ENCODE measurements at regions not wholly inside any gene's neighbourhood (a gene's known extent, or its start where the extent isn't known, plus 50 kb on each side); places are given as distances from the start of the nearest gene placed in this dataset.
"Not testable (repeated sequence)": the region's sequence is repeated elsewhere in the genome, so short reads cannot be mapped to it uniquely, and the experiment has no call there.

DNA sequence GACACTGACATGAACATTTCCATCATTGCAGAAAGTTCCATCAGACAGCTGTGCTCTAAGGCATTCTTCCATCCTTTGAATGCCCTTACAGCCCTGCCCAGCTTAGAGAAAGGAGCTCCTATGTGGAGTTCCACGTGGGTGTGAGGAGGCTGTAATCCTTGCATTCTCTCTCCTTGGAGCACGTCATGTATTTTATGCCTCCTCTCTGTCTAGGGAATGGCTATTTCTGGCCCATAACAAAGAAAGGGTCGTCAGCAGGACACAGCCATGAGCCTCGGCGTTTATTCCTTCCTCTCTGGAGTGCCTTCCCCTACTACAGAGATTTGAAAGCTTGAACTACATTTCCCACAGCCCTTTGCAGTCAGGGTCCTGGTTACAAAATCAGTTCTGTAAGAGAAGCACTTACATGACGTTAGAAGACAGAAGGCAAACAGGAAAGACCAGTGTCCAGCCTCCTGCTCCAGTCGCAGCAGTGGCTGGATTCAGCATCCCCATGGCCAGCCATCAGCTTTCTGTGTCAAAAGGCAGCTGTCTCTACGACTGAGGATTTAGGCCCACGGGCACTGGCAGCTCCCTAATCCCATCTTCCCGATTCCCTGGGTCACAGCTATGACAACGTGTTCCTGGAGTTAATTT, 234.9 kb downstream of the TFCP2L1 start:
- no peak for DNase-seq (ENCODE audit: low read depth)

DNA sequence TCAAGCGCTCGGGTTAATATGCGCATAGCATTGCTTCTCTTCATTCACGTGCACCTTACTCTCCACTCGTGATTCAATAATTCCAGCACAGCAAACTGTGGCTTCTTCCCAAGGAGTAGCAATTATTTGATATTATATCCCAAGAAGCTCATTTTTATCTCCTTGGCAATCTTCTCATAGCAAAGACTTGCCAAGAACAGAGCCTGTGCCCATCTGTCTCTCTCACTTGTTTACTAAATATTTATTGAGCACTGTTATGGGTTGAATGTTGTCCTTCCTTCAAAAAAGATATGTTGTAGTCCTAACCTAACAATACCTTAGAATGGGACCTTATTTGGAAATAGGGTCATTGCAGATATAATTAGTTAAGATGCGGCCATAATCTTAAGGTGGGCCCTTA, 233.7 kb downstream of the TFCP2L1 start:
- DNase-seq (ENCODE audit: low read depth): no peak

DNA sequence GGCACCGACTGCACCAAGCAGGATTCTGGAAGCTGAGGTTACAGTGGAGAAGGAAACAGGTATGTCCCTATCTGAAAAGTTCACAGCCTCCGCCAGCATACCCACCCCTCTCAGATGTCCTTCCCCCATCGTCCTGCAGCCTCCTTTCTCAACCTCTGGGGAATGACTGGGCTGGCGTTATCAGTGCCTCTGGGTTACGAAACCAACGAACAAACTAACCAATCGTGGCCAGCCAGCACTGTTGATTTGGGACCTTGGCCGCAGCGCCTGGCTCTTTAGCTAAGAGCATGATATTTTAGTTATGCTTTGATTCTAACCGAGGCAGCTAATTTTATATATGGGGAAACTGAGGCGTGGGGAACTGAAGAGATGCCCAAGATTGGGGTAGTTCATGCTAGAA, 233.0 kb downstream of the TFCP2L1 start:
- DNase-seq (ENCODE audit: low read depth): no peak

DNA sequence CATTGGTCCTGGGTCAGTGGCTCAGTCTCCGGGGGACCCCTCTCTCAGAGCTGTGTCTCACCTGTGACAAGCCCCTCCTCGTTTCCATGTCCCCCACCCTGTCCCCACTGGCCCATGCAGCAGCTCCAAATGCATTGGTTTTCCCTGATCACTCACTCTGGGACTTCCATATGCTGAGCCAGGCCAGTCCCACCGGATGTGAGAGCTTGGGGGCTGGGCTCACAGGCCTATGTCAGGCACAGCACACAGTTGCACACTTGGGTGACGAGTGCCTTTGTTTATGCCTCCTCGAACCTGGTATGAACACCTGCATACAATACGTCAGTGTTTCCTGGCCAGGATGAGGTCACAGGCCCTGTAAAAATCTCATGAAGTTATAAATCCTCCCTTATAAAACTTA, 232.5 kb downstream of the TFCP2L1 start:
- no peak for DNase-seq (ENCODE audit: low read depth)

DNA sequence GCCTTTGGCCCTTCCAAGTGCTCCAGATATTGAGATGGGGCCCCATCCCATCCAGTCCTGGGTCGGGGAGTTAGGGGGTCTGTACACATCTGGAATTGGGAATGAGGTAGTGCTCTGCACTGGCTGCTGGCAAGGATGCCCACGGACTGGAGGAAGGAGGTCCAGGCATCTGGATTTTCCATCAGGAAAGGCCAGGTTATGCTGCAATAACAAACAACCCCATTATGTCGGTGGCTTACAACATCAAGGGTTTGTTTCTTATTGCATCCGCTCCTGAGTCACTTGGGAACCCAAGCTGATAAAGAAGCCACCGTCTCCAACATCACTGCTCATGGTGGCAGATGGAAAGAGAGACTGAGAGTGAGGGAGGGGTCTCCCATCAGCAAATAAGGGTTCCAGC, 229.9 kb downstream of the TFCP2L1 start:
- DNase-seq (ENCODE audit: low read depth): no peak

DNA sequence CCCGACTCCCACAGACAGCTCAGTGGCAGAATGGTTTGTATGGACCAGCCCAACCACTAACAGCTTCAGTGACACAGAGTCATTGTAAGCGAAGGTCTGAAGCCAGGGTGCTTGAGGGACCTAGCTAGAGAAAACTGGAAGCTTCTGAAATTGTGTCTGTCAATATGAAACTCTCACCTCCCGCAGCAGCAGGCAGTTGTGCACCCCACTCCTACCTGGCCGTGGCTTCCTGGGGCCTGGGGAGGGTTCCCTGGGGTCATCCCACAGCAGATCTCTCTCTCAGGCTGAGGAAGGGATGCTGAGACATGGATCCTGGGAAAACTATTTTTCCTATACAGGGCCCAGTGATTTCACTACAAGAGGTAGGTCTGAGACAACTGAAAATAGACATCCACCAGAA, 229.5 kb downstream of the TFCP2L1 start:
- no peak for DNase-seq (ENCODE audit: low read depth)

DNA sequence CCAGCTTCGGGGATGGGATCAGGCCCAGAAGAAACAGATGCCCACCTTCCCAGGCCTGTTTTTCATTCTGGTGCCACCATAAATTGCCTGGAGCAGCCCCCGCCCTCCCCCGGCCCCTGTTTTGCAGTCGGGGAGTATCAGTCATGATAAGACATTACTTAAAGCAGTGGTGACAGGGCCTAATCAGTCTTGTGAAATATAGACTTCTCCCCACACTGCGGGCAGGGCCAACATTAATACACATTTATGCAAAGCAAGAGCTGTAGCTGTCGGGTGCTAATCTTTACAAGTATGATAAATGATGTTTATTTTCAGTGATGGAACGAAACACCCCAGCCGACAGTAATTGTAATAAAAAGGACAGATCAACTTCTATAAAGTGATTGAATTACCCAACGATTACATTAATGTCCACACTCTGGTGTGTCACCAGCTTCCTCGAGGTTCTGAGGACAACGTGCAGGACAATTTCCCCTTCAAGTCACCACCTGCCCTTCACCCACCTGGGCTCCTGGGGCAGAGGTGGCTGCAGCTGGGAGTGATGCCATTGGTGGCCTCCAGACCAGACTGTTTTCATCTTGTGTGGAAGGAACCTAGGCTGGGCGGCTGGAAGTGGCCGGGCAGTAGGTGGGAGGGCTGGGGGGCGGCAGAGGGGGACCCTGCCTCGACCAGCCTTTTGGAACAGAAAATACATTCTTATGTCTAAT, 226.0 kb downstream of the TFCP2L1 start:
- DNase-seq (ENCODE audit: low read depth): no peak

DNA sequence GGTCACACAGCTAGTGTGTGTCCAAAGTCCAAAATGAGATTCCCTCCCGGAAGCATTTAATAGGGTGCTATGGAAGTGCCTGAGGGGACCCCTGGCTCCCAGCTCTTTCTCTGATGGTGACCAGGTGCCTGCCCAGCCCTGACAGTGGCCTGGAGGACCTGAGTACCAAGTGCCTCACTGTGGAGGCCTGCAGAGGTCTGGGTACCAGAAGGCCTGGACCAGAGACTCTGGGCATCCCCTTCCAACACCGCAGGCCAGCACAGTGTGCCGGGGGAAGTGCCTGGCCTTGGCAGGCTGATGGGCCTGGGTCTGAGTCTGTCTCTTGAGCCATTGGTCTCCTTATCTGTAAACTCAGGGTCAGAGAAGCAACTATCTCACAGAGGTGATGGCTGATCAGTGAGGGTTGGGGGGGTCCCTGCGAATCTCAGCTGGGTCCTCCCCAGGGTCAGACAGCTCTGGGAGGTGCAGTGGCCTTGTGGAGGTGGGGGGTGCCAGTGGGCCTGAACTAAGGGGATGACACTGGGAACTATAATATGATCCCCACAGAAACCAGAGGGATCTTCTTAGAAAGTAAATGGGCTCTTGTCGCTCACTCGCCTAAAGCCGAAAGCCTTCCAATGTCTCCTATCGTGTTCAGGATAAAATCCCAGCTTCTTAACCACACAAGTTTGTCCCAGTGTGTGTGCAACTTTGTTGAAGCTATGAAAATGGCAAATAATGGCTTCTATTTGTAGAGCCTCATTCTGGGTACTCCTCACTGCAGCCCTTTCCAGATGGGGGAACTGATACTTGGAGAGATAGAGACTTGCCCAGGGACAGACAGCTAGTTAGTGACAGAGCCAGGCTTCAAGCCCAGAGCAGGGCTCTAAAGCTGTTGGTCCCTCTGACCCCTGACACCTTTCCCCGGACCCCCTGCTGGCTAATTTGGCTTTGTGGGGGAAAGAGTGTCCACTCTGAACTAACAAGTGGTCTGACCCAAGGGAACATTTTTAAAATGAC, 225.1 kb downstream of the TFCP2L1 start:
- DNase-seq (ENCODE audit: low read depth): no peak

DNA sequence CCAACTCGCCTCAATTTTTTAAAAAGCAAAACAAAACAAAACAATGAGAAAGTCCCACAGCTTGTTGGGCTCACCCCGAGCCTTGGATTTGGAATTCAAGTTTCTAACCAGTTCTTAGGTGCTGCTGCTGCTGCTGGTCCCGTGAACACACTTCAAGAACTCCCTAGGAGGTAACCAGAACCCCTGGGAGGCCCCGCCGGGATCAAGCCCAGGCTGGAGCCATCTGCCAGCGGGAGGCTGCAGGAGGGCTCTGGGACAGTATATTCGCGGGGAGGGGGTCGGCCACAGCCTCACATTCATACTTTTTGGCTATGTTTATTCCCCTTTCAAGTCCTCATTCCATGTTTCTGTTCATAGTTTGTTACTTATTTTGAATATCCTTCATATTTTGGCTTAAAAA, 223.4 kb downstream of the TFCP2L1 start:
- DNase-seq (ENCODE audit: low read depth): no peak

DNA sequence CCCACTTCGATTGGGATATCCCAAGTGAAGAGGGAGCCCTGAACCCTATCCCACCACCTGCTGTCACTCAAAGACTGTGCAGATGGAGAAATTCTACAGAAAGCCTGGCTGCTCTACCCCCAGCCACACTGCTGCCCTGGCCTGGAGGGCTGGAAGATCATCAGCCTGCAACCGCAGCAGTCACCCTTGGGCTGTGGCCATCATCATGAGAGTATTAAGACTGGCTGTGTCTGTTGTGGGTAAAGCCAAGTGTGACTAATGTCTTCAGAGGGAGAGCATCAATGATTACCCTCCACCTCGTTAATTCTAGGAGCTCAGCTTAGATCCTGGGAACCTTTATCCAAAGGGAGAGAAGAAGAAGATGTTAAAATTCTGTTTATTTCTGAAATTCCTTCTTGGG, 221.5 kb downstream of the TFCP2L1 start:
- no peak for DNase-seq (ENCODE audit: low read depth)

DNA sequence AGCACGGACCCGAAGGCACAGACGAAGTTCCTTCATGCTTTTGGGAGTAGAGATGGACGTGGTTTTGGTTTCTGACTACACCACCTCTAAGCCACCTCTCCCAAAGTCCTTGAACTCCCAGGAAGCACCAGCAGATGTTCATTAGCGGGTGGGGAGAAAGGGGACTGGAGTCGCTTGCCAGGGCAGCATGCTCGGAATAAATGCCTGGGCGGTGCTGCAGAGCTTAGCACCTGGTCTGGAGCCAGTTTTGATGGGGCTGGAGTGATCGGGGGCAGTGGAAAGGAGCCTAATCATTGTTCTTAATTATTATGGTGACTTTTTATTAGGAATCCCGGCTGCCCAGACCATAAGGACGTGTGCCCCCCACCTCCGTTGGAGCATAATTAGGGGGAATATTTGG, 220.8 kb downstream of the TFCP2L1 start:
- DNase-seq (ENCODE audit: low read depth): no peak

DNA sequence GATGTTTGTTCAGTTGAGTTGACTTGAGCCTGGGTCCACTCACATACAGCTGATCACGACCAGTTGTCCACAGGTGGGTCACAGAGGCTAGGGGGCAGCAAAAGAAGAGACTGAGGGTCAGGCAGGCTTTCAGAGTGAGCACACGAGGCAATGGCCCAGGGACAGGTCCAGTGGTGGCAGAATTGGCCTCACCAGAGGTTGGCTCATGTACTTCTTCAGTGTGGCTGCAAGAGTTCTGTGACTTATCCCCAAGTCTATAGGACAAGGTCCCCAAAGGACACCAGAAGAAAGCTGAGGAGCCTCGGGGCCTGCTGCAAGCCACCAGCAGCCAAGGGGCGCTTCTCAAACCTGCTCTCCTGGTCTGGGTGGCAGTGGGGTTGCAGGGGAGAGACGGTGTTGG, 219.8 kb downstream of the TFCP2L1 start:
- no peak for DNase-seq (ENCODE audit: low read depth)

DNA sequence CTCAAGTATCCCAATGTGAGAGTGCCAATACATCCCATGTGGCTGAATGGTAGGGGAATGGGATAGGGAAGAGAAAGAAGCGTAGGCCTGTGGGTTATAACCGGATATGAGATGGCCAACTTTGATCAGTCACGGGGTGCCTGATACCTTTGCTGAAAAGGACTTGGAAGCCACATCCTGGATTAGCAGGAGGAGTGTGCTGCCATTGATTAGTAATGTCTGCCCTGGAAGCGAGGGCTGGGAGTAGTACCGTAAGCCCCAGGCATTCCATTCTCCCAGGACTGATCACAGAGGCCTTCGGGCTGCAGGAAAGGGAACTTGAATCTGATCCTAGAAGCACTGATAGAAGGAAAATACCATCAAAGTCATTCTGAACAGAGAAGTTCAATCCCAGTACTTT, 218.5 kb downstream of the TFCP2L1 start:
- DNase-seq (ENCODE audit: low read depth): no peak

DNA sequence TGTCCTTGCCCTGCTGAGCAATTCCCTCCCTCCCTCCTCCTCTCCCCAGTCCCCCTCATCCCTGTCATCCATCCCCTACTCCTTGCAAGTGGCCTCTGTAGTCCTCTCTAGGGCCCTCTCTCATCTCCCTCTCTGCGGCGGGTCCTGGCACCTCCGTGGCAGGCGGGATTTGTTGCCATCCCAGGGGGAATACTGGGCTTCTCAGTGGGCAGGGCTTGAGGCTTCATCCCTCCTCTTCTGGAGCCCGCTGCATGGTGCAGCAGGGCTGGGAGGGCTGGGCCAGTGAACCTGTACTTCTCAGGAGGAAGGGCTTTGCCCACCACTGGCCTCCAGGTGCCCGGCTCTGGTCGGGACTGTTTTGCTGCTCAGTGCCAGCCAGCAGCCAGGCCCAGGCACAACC, 216.2 kb downstream of the TFCP2L1 start:
- DNase-seq (ENCODE audit: low read depth): no peak

DNA sequence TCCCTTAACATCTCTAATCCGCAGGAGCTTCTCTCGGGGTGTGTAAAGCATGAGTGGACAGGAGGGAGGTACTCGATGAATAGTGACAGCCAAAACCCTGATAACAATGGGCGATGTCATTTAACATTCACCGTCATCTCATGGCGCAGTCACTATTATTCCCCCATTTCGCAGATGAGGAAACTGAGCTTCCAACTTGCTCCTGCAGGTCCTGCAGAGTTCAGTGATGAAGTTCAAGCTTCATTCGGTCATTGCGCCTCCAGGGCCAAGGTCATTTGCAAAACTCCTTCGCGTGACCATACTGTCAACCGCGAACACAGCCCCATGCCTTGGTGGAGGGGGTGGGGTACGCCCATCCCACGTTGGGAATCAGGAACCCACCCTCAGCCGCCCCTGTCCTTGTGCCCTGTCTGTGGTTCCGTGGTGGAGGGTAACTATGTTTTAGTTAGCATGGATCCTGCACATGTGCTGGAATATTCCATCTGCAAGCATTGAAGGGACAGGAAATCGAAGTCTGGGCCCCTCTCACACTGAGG, 215.5 kb downstream of the TFCP2L1 start:
- DNase-seq (ENCODE audit: low read depth): no peak

DNA sequence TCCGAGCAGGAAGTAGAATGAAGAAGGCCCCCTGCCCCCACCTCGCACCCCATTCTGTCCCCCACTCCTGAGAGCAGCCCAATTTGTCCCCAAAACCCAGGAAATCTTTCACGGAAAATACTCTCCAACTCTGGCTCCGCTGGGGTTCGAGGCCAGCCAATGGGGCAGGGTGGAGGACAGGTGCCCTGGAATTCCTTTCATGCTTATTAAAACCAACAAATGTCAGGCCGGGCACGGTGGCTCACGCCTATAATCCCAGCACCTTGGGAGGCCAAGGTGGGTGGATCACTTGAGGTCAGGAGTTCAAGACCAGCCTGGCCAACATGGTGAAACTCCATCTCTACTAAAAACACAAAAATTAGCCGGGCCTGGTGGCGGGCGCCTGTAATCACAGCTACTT, 214.9 kb downstream of the TFCP2L1 start:
- DNase-seq (ENCODE audit: low read depth): not testable (repeated sequence)

DNA sequence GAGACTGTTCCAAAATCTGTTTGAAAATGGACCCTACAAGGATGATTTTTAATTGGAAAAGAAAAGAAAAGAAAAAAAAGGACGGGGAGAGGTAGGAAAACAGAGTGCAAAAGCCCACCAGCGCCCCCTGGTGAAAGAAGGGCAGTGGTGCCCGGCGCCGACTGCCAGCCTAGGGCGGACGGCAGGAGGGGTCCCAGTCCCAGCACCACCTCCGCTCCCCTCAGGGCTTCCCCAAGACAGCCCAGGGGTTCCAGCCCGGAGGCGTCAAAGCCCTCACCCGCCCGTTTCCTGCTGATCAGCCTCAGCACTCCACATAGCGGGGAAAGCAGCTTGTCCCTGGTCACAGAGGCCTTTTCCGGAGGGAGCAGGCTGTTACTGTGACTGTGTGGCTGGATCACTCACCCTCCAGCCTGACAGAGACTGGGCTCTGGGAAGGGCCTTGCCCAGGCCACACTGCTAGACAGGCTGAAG, 213.9 kb downstream of the TFCP2L1 start:
- no peak for DNase-seq (ENCODE audit: low read depth)

DNA sequence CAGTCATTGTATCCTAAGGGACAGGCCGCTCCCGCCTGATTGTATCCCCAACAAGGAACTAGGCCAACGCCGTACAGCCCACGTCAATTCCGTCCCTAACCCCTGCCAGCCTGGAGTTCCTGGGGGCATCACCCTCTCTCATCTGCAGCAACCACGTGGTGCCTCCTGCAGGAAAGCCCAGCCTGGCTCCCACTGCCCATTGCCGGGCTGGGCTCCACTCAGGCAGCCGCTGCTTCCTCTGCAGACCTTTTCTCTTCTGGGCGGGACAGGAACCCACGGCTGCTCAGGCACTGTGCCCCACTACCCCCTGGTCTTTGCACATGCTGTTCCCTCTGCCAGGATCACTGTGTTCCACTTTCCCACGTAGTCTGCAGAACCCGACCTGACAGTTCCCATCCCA, 212.2 kb downstream of the TFCP2L1 start:
- DNase-seq (ENCODE audit: low read depth): no peak

DNA sequence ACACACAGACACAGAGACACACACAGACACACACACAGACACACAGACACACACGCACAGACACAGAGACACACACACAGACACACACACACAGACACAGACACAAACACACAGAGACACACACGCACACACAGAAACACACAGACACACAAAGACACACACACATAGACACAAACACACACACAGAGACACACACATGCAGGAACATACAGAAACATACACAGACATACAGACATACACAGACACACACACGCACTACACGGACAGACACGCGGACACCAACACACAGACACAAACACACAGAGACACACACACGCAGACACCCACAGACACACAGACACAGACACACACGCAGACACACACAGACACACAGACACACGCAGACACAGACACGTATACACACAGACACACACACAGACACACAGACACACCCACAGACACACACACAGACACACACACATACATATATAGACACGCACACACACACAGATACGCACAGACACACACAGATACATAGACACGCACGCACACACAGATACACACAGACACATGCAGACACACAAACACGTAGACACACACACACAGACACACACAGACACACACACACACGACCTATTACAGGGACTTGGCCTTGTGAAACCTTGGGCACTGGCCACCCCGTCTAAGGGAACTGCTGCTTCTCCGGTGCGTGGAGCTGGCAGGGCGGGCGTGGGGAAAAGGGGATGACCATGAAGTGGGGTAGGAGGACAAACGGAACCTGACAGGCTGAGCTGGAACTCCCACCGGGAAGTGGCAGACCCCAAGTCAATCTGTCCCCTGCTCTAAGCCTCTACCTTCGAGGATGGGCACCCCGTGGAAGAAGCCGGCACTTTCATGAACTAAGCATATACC, 211.4 kb downstream of the TFCP2L1 start:
- DNase-seq (ENCODE audit: low read depth): no peak

DNA sequence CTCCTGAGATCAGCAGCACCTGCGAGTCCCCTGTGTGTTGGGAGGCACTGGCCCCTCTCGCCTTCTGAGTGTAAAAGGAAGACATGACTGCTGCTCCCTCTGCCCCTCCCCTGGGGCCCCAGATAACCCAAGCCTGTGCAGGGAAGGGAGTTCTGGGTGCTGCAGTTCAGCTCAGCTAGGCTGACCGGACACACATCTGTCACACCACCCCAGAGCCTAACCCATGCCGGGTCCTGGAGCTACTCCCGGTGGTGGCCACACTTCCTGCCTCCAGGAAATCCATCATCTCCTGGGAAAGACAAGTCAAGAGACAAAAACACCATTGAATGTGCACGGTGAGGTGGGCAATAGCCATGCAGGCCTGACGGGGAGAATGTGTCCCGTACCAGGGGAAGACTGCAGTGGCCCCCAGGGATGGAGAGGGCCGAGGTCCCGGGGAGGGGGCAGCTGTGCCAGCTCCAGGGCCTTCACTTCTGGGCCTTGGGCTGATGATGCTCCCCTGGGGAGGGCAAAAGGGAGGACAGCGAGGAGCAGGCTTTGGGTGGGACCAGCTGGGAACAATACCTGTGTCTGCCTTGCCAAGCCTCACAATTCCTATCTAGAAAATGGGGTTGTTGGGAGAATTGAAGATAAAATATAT, 210.6 kb downstream of the TFCP2L1 start:
- DNase-seq (ENCODE audit: low read depth): no peak

DNA sequence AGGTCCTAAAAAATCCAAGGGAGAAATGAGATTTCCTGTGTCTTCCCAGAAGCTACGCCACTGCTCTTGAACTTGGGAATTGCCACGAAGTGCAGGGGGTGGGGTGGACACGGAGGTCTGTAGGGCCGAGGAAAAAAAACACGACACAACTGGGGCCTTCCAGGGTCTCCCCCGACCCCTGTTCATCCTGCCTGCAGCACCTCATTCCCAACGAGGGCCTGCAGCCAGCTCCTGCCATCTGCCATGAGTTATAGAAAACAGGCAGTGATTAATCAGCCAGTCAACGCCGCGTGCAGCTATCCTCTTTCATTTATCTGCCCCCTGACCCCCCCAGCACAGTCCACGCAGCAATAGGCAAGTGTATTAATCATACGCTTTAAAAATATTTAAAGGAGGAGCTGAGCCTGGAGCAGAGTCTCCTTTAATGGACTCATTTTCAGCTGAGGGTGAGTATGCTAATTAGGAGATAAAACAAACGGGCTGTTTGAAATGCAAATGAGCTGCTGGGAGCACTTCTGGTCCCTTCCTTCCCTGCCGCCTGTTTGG, 209.9 kb downstream of the TFCP2L1 start:
- DNase-seq (ENCODE audit: low read depth): no peak
